Heart right ventricle (tissue), 16 donors: ENCODE measurements at regions not wholly inside any gene's neighbourhood (a gene's known extent, or its start where the extent isn't known, plus 50 kb on each side); places are given as distances from the start of the nearest gene placed in this dataset.

Experiments used
- ATAC-seq, 8 donors: fragments of 200-7000 bp; cut with Tn5 transposase; one replicate each; pipeline ENCODE4 v1.9.1; 2020; ENCODE audit warnings: mild to moderate bottlenecking in 8 of 8, moderate library complexity in 8 of 8, moderate number of reproducible peaks in 1 of 8
- DNase-seq, 2 donors: peaks; one replicate each; pipeline ENCODE4 v3.0.0-alpha.2; 2020
- H3K27ac ChIP-seq, 10 donors: fragments of 200-600 bp; sonication (generic) in 2 of 10; one replicate each; pipeline versions ENCODE4 v1.5.0 to v1.8.0; 2020 to 2022; ENCODE audit warnings: mild to moderate bottlenecking in 3 of 10
- H3K27me3 ChIP-seq, 7 donors: fragments of 200-600 bp; one replicate each; pipeline ENCODE4 v1.8.0; 2021 to 2022; ENCODE audit warnings: mild to moderate bottlenecking in 2 of 7
- H3K36me3 ChIP-seq, 9 donors: fragments of 200-600 bp; sonication (generic) in 1 of 9; one replicate each; pipeline versions ENCODE4 v1.5.0 to v1.8.0; 2020 to 2022; ENCODE audit warnings: mild to moderate bottlenecking in 2 of 9
- H3K4me1 ChIP-seq, 9 donors: fragments of 200-600 bp; sonication (generic) in 1 of 9; one replicate each; pipeline versions ENCODE4 v1.5.0 to v1.8.0; 2020 to 2022; ENCODE audit warnings: mild to moderate bottlenecking in 4 of 9
- H3K4me3 ChIP-seq, 10 donors: fragments of 200-600 bp; sonication (generic) in 2 of 10; one replicate each; pipeline versions ENCODE4 v1.5.0 to v1.8.0; 2020 to 2022; ENCODE audit warnings: mild to moderate bottlenecking in 7 of 10, moderate library complexity in 2 of 10
- H3K9me3 ChIP-seq, 11 donors: fragments of 200-600 bp in 10 of 11; sonication (generic) in 2 of 11; one replicate each; pipeline versions ENCODE4 v1.5.0 to v1.8.0; 2013 to 2022; ENCODE audit warnings: mild to moderate bottlenecking in 2 of 11, control low read depth in 1 of 11, moderate library complexity in 1 of 11
- CTCF ChIP-seq, 9 donors: fragments of 200-600 bp; sonication (generic) in 2 of 9; IDR thresholded peaks; one replicate each; pipeline versions ENCODE4 v1.5.0 to v1.8.0; 2021 to 2022; ENCODE audit warnings: antibody characterized with exemption in 9 of 9, mild to moderate bottlenecking in 5 of 9, moderate library complexity in 1 of 9
- WGBS, 2 donors: extraction: QIAGEN DNeasy Blood & Tissue Kit; methylation state at CpG; one replicate each; pipeline ENCODE4 v1.1.7; 2013; ENCODE audit warnings: inconsistent platforms in 1 of 2; 5-methylcytosine and 5-hydroxymethylcytosine counted together
- intact Hi-C, 10 donors: fragments of 100-400 bp; cut with DNase I; formaldehyde crosslinking; loops; one replicate each; pipeline versions ENCODE4 v1.11.1 to v1.14.2; 2022
- donor health status: Arrhythmogenic right ventricular cardiomyopathy.
- donor health status: ischemic (EF 13 %, LVEDD 7.1; RV severe dilation, severe dysfunction).
- donor health status: healthy with polysubstance abuse.
- donor health status: DM: no; HTN: yes; CAD: no.
- donor health status: DM: no; HTN: no; CAD: no.
- donor health status: ischemic (EF 25% LVEDD 6.9; RV normal size, moderate dysfunction).
- donor health status: ischemic (EF 25% LVEDD 5.7; RV mildly dilated, moderate dysfunction).
- donor health status: healthy.
- donor health status: DM: yes; HTN: yes; CAD: no.
- donor health status: Ischemic cardiomyopathy.
- donor health status: ischemic (EF 35%, LVEDD 5.7; RV mildly dilated, moderate dysfunction).
- donor health status: nonischemic (EF 11% LVEDD 7.7; RV severe dilation, severe dysfunction).
- donor health status: DM: yes; HTN: yes; CAD: no.
- donor health status: PGD.
- donor health status: ischemic (EF 29% LVEDD 5.4; RV normal size, mild dysfunction).
- donor health status: nonischemic (EF 23%, LVEDD 6.1; RV moderate dilation, normal function).

- intact Hi-C loops: loop anchor here in 8 of 10 donors (5.0 to 10.0 kb wide), 7 partner anchors 1083 to 1248 kb away; no protein-coding TSS in a partner anchor
These were observed 191.0 kb downstream of the GRB14 start for GRCh38 chr2:164430166-164430783.

GRCh38 chr2:164429354-164429753 is 191.9 kb downstream of the GRB14 start:
- H3K27me3 ChIP-seq: peaks cover 0 to 14% (median 0%) of the 10 kb centered on the region in 7 donors
- H3K4me3 ChIP-seq: no peak overlapping the region
- intact Hi-C loops: loop anchor here in 4 of 10 donors (5.0 to 10.0 kb wide), 4 partner anchors 1082 to 1235 kb away; no protein-coding TSS in a partner anchor
- no peak for DNase-seq
- no peak for TF ChIP-seq CTCF (IDR thresholded peaks at IDR 0.05)
- no peak overlapping the region for H3K27ac ChIP-seq
- no peak for ATAC-seq
- 73 to 80% methylated on average over 2 of the region's 2 CpGs for WGBS, 2 donors
- H3K4me1 ChIP-seq: no peaks in the 10 kb centered on the region
- H3K36me3 ChIP-seq: no peaks in the 10 kb centered on the region
- H3K9me3 ChIP-seq: no peaks in the 10 kb centered on the region

More at GRCh38 chr2:164430166-164430783, 191.0 kb downstream of the GRB14 start:
- TF ChIP-seq CTCF (IDR thresholded peaks at IDR 0.05): peak in 7 of 9 donors; percentile 55 to 73 (median 63)
- Histone ChIP-seq H3K27me3 (peaks cover 0 to 14% (median 0%) of the 10 kb centered on the region in 7 donors), H3K4me1 (no peaks in the 10 kb centered on the region), H3K36me3 (no peaks in the 10 kb centered on the region), H3K27ac (no peak overlapping the region), H3K4me3 (no peak overlapping the region), H3K9me3 (no peaks in the 10 kb centered on the region)
- peak in 1 of 2 donors; percentile 11 for DNase-seq
- 69 to 78% methylated on average over 3 of the region's 3 CpGs for WGBS, 2 donors
- no peak for ATAC-seq

- no peaks in the 10 kb centered on the region for H3K4me1 ChIP-seq
- TF ChIP-seq CTCF (IDR thresholded peaks at IDR 0.05): no peak
- ATAC-seq (no peak), DNase-seq (no peak)
- intact Hi-C loops: loop anchor here in 4 of 10 donors (5.0 to 10.0 kb wide), 4 partner anchors 1080 to 1232 kb away; no protein-coding TSS in a partner anchor
- no peak overlapping the region for H3K4me3 ChIP-seq
- 94 to 96% methylated on average over 7 of the region's 7 CpGs for whole genome bisulfite sequencing, 2 donors
- no peak overlapping the region for H3K27ac ChIP-seq
- H3K36me3 ChIP-seq: no peaks in the 10 kb centered on the region
- peaks cover 0 to 8% (median 0%) of the 10 kb centered on the region in 7 donors for H3K27me3 ChIP-seq
- no peaks in the 10 kb centered on the region for H3K9me3 ChIP-seq
These were observed 194.2 kb downstream of the GRB14 start for GRCh38 chr2:164427111-164427510.

- intact Hi-C loops: loop anchor here in 4 of 10 donors (5.0 to 10.0 kb wide), 4 partner anchors 1076 to 1708 kb away; no protein-coding TSS in a partner anchor
- Histone ChIP-seq H3K36me3 (no peaks in the 10 kb centered on the region), H3K27ac (no peak overlapping the region), H3K4me3 (no peak overlapping the region), H3K27me3 (no peaks in the 10 kb centered on the region), H3K9me3 (no peaks in the 10 kb centered on the region), H3K4me1 (no peaks in the 10 kb centered on the region)
- DNase-seq (no peak), ATAC-seq (no peak)
- no peak for TF ChIP-seq CTCF (IDR thresholded peaks at IDR 0.05)
- 91 to 96% methylated on average over 5 of the region's 5 CpGs for WGBS, 2 donors
These were observed 200.5 kb downstream of the GRB14 start for GRCh38 chr2:164420787-164421186.
